Middle frontal gyrus (tissue), 1 donor: ENCODE measurements at regions not wholly inside any gene's neighbourhood (a gene's known extent, or its start where the extent isn't known, plus 50 kb on each side); places are given as distances from the start of the nearest gene placed in this dataset.
"Not testable (repeated sequence)": the region's sequence is repeated elsewhere in the genome, so short reads cannot be mapped to it uniquely, and the experiment has no call there.

Experiments
- DNase-seq: peaks from one replicate; pipeline ENCODE4 v3.0.0-alpha.2; 2015; ENCODE audit warnings: low spot score; ENCODE audit errors: extremely low spot score

GRCh38 chr1:5164158-5164557, 509.7 kb downstream of the AJAP1 start:
- no peak for DNase-seq

GRCh38 chr1:5161372-5161771, 507.0 kb downstream of the AJAP1 start:
- no peak for DNase-seq

GRCh38 chr1:5157175-5157574, 502.8 kb downstream of the AJAP1 start:
- DNase-seq = no peak

- no peak for DNase-seq
These were observed 502.2 kb downstream of the AJAP1 start for GRCh38 chr1:5156416-5157120.

- no peak for DNase-seq
These were observed 497.1 kb downstream of the AJAP1 start for GRCh38 chr1:5151511-5151910.

GRCh38 chr1:5150191-5150590, 495.8 kb downstream of the AJAP1 start:
- no peak for DNase-seq

GRCh38 chr1:5147806-5148205, 493.4 kb downstream of the AJAP1 start:
- no peak for DNase-seq

GRCh38 chr1:5142389-5142788, 488.0 kb downstream of the AJAP1 start:
- no peak for DNase-seq

GRCh38 chr1:5141750-5142149, 487.3 kb downstream of the AJAP1 start:
- DNase-seq = no peak

GRCh38 chr1:5140962-5141361, 486.6 kb downstream of the AJAP1 start:
- DNase-seq = no peak

GRCh38 chr1:5140136-5140535, 485.7 kb downstream of the AJAP1 start:
- DNase-seq = no peak

GRCh38 chr1:5129746-5130355, 475.4 kb downstream of the AJAP1 start:
- no peak for DNase-seq

GRCh38 chr1:5125208-5125607, 470.8 kb downstream of the AJAP1 start:
- DNase-seq = no peak

- DNase-seq = no peak
These were observed 466.1 kb downstream of the AJAP1 start for GRCh38 chr1:5120559-5120958.

GRCh38 chr1:5119366-5120234, 465.2 kb downstream of the AJAP1 start:
- no peak for DNase-seq

GRCh38 chr1:5118771-5119170, 464.4 kb downstream of the AJAP1 start:
- DNase-seq = not testable (repeated sequence)

- DNase-seq = not testable (repeated sequence)
These were observed 463.9 kb downstream of the AJAP1 start for GRCh38 chr1:5118292-5118691.

GRCh38 chr1:5111581-5111980, 457.2 kb downstream of the AJAP1 start:
- DNase-seq = no peak

GRCh38 chr1:5110508-5110907, 456.1 kb downstream of the AJAP1 start:
- no peak for DNase-seq

GRCh38 chr1:5109633-5110032, 455.2 kb downstream of the AJAP1 start:
- no peak for DNase-seq

- DNase-seq = no peak
These were observed 454.3 kb downstream of the AJAP1 start for GRCh38 chr1:5108740-5109139.

- no peak for DNase-seq
These were observed 451.3 kb downstream of the AJAP1 start for GRCh38 chr1:5105744-5106143.
